Ishikawa (cell line): ENCODE measurements at regions not wholly inside any gene's neighbourhood (a gene's known extent, or its start where the extent isn't known, plus 50 kb on each side); places are given as distances from the start of the nearest gene placed in this dataset.

Experiments
- CEBPB ChIP-seq: IDR thresholded peaks from 2 replicates; pipeline ENCODE4 v1.6.1; 2012
- CREB1 ChIP-seq: IDR thresholded peaks from 2 replicates; pipeline ENCODE4 v1.6.1; 2012; ENCODE audit warnings: low read depth
- EGR1 ChIP-seq: IDR thresholded peaks from 2 replicates; pipeline ENCODE4 v1.6.1; 2012
- EP300 ChIP-seq: IDR thresholded peaks from 2 replicates; pipeline ENCODE4 v1.6.1; 2012; ENCODE audit warnings: borderline replicate concordance
- FOXM1 ChIP-seq: IDR thresholded peaks from 2 replicates; pipeline ENCODE4 v1.6.1; 2012; ENCODE audit warnings: low read depth, borderline replicate concordance
- MAX ChIP-seq: IDR thresholded peaks from 2 replicates; pipeline ENCODE4 v1.6.1; 2012
- NFIC ChIP-seq: IDR thresholded peaks from 2 replicates; pipeline ENCODE4 v1.6.1; 2012
- RAD21 ChIP-seq: IDR thresholded peaks from 2 replicates; pipeline ENCODE4 v1.6.1; 2012; ENCODE audit warnings: low read depth
- REST ChIP-seq: IDR thresholded peaks from 2 replicates; pipeline ENCODE4 v1.6.1; 2012; ENCODE audit warnings: low read depth, mild to moderate bottlenecking
- TAF1 ChIP-seq: IDR thresholded peaks from 2 replicates; pipeline ENCODE4 v1.6.1; 2012; ENCODE audit warnings: low read depth, mild to moderate bottlenecking
- TCF12 ChIP-seq: IDR thresholded peaks from 2 replicates; pipeline ENCODE4 v1.6.1; 2012; ENCODE audit warnings: low read depth
- TEAD4 ChIP-seq: IDR thresholded peaks from 2 replicates; pipeline ENCODE4 v1.6.1; 2012
- USF1 ChIP-seq: IDR thresholded peaks from 2 replicates; pipeline ENCODE4 v1.6.1; 2012
- YY1 ChIP-seq: IDR thresholded peaks from 2 replicates; pipeline ENCODE4 v1.6.1; 2012; ENCODE audit warnings: low read depth
- ZBTB7A ChIP-seq: IDR thresholded peaks from 2 replicates; pipeline ENCODE4 v1.6.1; 2012; ENCODE audit warnings: low read depth

GRCh38 chr5:41625571-41625970, 115.2 kb upstream of the PLCXD3 start:
- TF ChIP-seq TCF12 (no peak), MAX (no peak), EGR1 (no peak), USF1 (no peak)

GRCh38 chr5:41621420-41621819, 111.0 kb upstream of the PLCXD3 start:
- TF ChIP-seq TCF12 (no peak), FOXM1 (no peak), CREB1 (no peak), MAX (no peak), EP300 (no peak), EGR1 (no peak), REST (no peak), USF1 (no peak), CEBPB (no peak)

GRCh38 chr5:41617843-41618515, 107.6 kb upstream of the PLCXD3 start:
- TF ChIP-seq USF1 (no peak), TCF12 (no peak), ZBTB7A (no peak), CEBPB (no peak), YY1 (no peak), EGR1 (no peak), TEAD4 (no peak), CREB1 (no peak), NFIC (no peak), RAD21 (no peak), EP300 (no peak), TAF1 (no peak)

- TF ChIP-seq USF1, result no peak
- no peak for TF ChIP-seq NFIC
Measured at GRCh38 chr5:41610386-41610785, 100.0 kb upstream of the PLCXD3 start.

- TF ChIP-seq YY1, result no peak
- TF ChIP-seq MAX, result no peak
- TF ChIP-seq EP300, result no peak
- no peak for TF ChIP-seq TAF1
- TF ChIP-seq FOXM1, result no peak
- no peak for TF ChIP-seq ZBTB7A
- no peak for TF ChIP-seq USF1
- no peak for TF ChIP-seq EGR1
- TF ChIP-seq CEBPB, result no peak
- no peak for TF ChIP-seq CREB1
- TF ChIP-seq RAD21, result no peak
- TF ChIP-seq TCF12, result no peak
- TF ChIP-seq NFIC, result no peak
- no peak for TF ChIP-seq TEAD4
- no peak for TF ChIP-seq REST
Measured at GRCh38 chr5:41600731-41601130, 90.3 kb upstream of the PLCXD3 start.
